ENCODE measurements at regions not wholly inside any gene's neighbourhood (a gene's known extent, or its start where the extent isn't known, plus 50 kb on each side); places are given as distances from the start of the nearest gene placed in this dataset.

- in situ Hi-C loops (cut with MboI; ENCODE audit: low sequenced_read_pairs): no loop called here
Observed at GRCh38 chr3:18778598-18778997, 353.5 kb upstream of the SATB1 start.

DNA sequence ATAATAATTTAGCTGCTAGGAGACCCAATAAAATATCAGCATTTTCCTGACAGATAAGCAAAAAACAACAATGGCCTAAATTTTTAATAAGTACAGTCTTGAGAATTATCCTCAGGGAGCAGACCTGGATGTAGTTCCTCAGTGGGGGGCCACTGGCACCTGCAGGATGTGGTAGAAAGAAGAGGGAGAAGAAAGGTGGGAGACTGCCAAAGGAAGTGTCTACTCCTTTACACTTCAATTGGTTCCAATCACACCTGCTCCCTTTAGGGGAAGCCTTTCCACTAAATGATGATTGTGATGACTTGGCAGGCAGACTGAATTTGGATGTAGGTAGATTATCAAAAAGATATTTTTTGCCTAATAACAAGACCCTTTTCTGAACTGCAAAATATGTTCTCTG, 353.0 kb upstream of the SATB1 start:
- in situ Hi-C loops (cut with MboI; ENCODE audit: low sequenced_read_pairs): no loop called here

GRCh38 chr3:18775501-18775900, 350.4 kb upstream of the SATB1 start:
- in situ Hi-C loops (cut with MboI; ENCODE audit: low sequenced_read_pairs): no loop called here

- in situ Hi-C loops (cut with MboI; ENCODE audit: low sequenced_read_pairs): no loop called here
Observed at GRCh38 chr3:18774319-18775088, 349.4 kb upstream of the SATB1 start.

DNA sequence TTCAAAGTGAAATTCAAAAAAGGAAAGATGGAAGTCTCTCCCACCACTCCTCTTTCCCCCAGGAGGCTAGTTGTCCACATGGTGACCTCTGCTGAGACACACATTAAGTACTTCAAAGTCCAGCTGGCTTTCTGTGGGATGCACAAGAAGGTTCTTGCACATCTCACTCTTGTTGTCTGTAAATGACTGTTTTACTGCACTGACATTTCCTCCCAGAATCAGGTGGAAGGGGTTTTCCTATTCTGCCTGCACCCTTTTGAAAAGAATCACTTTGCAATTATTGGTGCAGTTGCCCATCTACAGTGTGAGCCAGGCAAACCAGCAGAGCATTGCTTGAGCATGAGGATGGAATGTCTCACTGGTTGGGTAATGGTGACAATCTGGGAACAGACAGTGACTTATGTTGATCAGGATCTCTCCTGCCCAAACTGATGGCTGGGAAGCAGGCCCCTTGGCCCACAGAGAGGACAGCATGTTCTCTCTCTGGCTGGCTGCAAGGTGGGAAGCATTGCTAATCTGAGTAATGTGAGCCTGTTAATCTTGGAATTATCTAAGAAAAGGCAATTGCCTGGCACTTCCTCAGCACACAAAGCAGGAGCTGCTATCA, 347.7 kb upstream of the SATB1 start:
- in situ Hi-C loops (cut with MboI; ENCODE audit: low sequenced_read_pairs): no loop called here

DNA sequence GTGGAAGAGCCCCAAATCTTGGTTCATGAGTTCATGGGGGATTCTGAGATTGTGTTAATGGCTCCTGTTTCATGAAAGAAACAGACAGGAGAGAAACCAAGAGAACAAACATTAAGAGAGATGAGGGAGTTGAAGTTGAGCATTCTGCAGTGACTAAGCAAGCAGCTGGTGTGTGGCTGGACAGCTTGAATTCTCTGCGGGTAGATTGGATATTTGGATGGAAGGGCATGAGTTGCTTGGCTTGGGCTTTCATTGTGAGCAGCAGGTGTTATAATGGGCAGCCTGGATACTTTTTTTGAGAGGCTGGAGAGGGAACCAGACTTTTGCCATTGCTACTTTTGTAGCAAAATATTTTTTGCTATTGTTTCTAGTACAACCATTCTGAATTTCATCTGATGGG, 346.8 kb upstream of the SATB1 start:
- in situ Hi-C loops (cut with MboI; ENCODE audit: low sequenced_read_pairs): no loop called here

GRCh38 chr3:18770800-18771199, 345.7 kb upstream of the SATB1 start:
- in situ Hi-C loops (cut with MboI; ENCODE audit: low sequenced_read_pairs): no loop called here

DNA sequence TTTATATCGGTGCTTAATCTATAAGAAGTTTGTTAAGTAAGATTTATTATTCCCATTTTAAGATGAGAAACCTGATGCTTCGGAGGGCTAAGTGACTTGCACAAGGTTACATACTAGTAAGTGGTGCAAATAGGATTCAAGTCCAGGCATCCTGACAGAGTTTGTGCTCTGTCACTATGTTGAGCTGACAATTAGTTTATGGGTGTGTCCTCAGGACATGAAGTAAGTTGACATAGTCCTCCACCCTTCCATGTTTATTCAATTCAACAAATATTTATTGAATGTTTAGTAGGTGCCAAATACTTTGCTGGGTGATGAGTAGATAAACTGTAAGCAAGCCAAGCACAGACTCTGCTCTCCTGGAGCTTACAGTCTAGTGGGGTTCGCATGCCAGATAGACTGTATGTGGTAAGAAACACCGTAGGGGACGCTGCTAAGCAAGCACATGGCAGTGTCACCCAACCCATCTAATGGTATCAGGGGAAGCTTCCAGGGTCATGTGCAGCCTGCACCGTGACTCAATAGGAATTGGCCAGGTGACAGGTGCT, 342.7 kb upstream of the SATB1 start:
- in situ Hi-C loops (cut with MboI; ENCODE audit: low sequenced_read_pairs): loop anchor here (10.0 kb wide), 1 partner anchor 203 kb away; no protein-coding TSS in a partner anchor

DNA sequence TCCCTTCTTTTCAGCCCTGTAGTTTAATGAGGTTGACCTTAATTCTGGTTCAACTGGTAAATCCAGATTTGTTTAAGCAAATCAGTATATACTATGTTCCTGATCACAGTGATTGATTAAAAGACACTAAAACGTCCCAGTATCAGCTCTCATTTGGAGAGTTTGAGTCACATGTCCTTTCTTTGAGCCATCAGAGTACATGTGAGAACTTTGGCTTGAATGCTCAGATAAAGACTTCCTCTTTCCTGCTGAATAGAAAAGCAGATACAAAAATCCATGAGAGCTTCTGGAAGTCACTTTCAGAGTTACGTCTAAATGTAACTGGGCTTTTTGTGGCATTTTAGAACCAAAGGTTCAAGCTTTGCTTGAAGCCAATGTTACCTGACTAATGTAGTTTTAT, 341.8 kb upstream of the SATB1 start:
- in situ Hi-C loops (cut with MboI; ENCODE audit: low sequenced_read_pairs): loop anchor here (10.0 kb wide), 1 partner anchor 202 kb away; no protein-coding TSS in a partner anchor

GRCh38 chr3:18765662-18766061, 340.5 kb upstream of the SATB1 start:
- in situ Hi-C loops (cut with MboI; ENCODE audit: low sequenced_read_pairs): loop anchor here (10.0 kb wide), 1 partner anchor 201 kb away; no protein-coding TSS in a partner anchor

DNA sequence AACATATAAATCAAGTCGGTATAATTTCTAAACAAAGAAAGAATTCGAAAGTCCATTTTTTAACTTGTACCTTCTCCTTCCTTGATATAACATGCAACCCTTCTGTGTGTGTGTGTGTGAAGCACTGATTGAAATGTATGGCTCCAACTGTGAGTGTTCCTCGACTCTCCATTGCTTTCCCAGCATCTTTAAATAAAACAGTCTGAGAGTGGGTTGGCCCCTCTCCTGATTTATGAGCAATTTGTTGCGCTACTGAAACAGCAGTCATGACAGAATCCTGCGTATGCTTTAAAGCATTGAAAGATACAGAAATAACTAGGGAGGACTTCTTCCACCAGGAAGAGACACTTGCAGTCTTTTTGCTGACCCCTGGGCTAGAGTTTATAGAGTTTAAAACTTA, 340.0 kb upstream of the SATB1 start:
- in situ Hi-C loops (cut with MboI; ENCODE audit: low sequenced_read_pairs): loop anchor here (10.0 kb wide), 1 partner anchor 200 kb away; no protein-coding TSS in a partner anchor

DNA sequence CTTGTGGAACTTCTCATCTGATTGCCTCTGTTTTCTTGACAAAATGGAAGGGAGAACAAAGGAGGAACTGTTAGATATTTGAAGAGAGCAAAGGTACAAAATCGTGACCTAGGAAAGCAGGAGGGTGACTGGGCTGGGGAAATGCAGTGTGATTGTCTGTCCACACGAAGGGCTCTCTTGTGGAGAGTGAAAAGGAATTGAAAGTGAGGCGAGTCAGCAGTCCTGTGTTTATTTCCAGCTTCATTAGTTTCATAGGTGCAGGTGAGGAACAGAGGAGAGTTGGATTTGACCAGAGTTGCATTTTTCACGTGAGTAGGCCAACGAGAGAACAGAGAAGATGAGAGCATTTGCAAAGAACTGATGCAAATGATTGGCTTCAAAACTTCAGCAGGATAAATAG, 336.4 kb upstream of the SATB1 start:
- in situ Hi-C loops (cut with MboI; ENCODE audit: low sequenced_read_pairs): loop anchor here (10.0 kb wide), 1 partner anchor 197 kb away; no protein-coding TSS in a partner anchor

DNA sequence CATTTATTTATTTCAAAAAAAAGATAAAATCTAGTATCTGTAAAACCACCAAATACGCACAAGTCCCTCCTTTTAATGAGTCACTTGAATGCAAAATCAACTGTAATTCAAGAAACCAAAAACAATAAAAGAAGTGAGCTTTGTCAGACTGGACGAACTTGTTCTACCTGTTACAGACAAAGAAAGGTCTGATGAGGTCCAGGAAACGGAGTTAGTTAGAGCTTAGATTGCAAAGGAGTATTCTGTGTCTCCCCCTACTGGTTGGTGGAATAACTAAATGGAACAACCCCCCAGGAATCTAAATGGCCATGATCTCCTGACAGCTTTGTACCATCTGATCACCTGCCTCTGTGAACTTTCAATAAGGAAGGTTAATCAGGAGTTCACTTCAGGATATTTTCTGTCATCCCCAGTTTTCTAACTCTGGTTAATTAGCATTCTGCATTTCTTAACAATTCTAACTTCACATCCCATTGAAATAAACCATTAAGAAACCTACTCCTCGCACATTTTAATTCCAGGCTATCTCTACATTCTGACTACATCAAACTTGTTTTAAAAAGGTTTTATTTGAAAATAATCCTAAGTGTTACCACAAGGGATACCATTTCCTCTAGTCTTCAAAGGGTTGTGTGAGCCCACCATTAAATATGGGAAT, 333.0 kb upstream of the SATB1 start:
- in situ Hi-C loops (cut with MboI; ENCODE audit: low sequenced_read_pairs): no loop called here

GRCh38 chr3:18757476-18757875, 332.3 kb upstream of the SATB1 start:
- in situ Hi-C loops (cut with MboI; ENCODE audit: low sequenced_read_pairs): no loop called here

DNA sequence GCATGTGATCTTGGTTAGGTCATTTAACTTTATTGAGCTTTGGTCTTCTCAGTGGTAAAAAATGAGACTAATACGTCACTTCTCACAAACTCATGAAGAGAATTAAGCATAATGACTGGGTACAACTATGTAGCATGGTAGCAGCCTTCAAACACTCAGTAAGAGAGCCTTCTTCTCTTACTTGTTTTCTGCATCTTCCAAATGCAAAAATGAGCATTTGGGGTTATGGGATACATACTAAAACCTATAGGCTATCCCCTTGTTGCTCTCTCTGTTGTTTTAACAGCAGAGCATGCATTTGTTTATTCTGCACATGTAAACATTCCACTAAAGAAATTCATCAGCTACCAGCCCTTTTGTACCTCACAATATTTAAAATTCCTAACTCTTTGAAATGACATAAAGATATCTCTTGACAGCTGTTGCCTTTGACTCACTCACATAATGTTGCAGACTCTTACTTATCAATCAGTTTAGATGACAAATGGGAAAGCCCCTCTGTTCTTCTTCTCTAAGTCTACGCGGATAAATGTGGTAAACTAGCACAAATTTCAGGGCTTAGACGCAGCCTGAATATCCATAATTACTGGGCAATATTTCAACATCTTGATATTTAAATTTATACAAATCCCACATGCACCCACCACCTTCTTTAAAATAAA, 327.3 kb upstream of the SATB1 start:
- in situ Hi-C loops (cut with MboI; ENCODE audit: low sequenced_read_pairs): no loop called here

DNA sequence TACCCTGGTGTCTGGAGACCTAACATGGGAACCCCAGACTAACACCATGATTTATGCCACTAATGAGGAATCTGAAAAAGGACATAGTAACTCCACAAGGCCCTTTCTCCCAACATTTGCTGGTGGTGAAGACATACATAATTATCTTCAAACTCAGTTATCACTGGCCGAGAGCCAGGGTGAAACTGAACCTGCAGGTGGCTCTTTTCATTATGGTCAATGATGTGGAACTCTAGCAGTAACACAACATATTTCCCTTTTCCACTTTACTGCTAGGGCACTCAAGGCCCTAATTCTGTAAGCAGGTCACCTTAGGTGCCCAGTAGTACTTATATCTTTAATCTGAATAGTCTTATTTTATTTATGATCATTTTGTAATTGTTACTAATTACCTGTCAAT, 326.4 kb upstream of the SATB1 start:
- in situ Hi-C loops (cut with MboI; ENCODE audit: low sequenced_read_pairs): no loop called here

DNA sequence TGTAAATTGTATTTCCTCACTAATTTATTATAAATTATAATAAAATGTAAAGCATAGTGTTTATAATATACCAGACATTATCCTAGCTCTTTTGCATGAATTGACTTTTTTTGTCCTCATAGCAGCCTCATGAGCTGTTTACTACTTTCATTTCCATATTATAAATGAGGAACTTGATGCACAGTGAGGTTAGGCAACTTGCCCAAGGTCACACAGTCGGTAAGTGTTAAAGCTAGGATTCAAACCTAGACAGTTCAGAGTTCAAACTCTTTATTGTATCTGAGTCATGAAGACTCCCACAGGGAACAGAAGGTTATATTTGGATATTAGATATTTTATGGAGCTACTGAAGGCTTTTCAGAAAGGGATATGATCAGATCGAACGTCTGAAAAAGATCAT, 322.2 kb upstream of the SATB1 start:
- in situ Hi-C loops (cut with MboI; ENCODE audit: low sequenced_read_pairs): loop anchor here (25.0 kb wide), 1 partner anchor 335 kb away; no protein-coding TSS in a partner anchor

DNA sequence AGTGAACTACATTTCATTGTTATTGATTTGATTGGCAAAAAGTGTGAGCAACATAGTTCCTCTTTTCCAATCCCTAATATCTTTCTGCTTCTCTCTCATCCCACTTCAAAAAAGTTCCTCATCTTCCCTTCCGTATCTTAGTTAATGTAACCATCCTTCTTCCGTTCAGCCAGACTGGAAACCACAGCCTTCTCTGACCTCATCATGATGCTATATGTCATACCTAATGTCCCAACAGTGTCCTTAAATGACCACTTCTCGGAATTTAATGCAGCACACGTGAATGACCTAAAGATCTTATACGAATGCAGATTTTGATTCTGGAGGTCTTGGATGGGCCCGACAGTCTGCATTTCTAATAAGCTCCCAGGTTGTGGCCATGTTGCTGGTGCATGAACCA, 320.3 kb upstream of the SATB1 start:
- in situ Hi-C loops (cut with MboI; ENCODE audit: low sequenced_read_pairs): loop anchor here (25.0 kb wide), 1 partner anchor 333 kb away; no protein-coding TSS in a partner anchor

GRCh38 chr3:18744472-18744871, 319.3 kb upstream of the SATB1 start:
- in situ Hi-C loops (cut with MboI; ENCODE audit: low sequenced_read_pairs): loop anchor here (25.0 kb wide), 1 partner anchor 332 kb away; no protein-coding TSS in a partner anchor

DNA sequence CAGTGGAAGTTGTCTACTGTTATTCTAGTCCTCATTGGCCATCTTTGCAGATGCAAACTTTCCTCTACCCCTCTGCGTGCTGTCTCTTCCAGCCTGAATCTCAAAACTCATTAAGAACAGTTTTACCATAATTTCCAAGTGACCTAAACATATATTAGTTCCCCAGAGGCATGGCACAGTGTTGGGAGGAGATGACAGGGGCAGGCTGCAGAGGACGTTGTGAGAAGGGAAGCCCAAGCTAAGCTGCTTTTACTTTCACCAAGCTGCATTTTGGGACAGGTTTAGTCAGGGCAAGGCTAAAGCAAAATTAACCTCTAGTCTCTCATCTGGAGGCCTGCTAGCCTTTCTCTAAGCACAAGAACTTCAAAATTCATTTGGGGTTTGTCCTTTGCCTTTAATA, 318.6 kb upstream of the SATB1 start:
- in situ Hi-C loops (cut with MboI; ENCODE audit: low sequenced_read_pairs): loop anchor here (25.0 kb wide), 1 partner anchor 331 kb away; no protein-coding TSS in a partner anchor

All from HL-60/S4 treated with phorbol 12-myristate 13-acetate at 8.2 ng/mL for 4 days and 3 days (cell line).